ENCODE measurements at regions not wholly inside any gene's neighbourhood (a gene's known extent, or its start where the extent isn't known, plus 50 kb on each side); places are given as distances from the start of the nearest gene placed in this dataset.

DNA sequence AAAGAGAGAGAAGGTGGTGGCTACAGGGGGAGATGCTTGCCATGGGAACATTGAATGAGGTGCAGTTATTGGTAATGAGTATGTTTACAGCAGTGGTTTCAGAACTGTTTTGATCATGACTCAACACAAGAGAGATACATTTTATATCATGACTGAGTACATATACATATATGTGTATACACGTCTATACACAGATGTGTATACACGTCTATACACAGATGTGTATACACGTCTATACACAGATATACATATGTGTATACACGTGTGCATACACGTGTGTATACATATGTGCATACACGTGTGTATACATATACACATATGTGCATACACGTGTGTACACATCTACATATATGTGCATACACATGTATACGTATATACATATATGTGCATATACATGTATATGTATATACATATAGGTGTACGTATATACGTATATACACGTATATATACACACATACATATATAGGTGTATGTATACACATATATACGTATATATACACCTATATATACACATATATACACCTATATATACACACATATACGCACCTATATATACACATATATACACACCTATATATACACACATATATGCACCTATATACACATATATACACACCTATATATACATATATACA is 518.5 kb downstream of the TSN start:
- TF ChIP-seq, protein P1, sequence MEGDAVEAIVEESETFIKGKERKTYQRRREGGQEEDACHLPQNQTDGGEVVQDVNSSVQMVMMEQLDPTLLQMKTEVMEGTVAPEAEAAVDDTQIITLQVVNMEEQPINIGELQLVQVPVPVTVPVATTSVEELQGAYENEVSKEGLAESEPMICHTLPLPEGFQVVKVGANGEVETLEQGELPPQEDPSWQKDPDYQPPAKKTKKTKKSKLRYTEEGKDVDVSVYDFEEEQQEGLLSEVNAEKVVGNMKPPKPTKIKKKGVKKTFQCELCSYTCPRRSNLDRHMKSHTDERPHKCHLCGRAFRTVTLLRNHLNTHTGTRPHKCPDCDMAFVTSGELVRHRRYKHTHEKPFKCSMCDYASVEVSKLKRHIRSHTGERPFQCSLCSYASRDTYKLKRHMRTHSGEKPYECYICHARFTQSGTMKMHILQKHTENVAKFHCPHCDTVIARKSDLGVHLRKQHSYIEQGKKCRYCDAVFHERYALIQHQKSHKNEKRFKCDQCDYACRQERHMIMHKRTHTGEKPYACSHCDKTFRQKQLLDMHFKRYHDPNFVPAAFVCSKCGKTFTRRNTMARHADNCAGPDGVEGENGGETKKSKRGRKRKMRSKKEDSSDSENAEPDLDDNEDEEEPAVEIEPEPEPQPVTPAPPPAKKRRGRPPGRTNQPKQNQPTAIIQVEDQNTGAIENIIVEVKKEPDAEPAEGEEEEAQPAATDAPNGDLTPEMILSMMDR (IDR thresholded peaks at IDR 0.05), result no peak
- H3K27me3 Mint-ChIP-seq (ENCODE audit: unreplicated experiment), result no peaks in the 10 kb centered on the region
- peaks cover 10% of the 10 kb centered on the region for H3K9me3 Mint-ChIP-seq (ENCODE audit: unreplicated experiment)
- no peak for DNase-seq (ENCODE audit: extremely low spot score, unreplicated experiment)
- H3K27ac Mint-ChIP-seq (ENCODE audit: unreplicated experiment), result no peak overlapping the region
- H3K4me3 Mint-ChIP-seq (ENCODE audit: unreplicated experiment), result no peak overlapping the region
- no peaks in the 10 kb centered on the region for H3K36me3 Mint-ChIP-seq (ENCODE audit: unreplicated experiment)
- H3K4me1 Mint-ChIP-seq (ENCODE audit: unreplicated experiment), result no peaks in the 10 kb centered on the region

DNA sequence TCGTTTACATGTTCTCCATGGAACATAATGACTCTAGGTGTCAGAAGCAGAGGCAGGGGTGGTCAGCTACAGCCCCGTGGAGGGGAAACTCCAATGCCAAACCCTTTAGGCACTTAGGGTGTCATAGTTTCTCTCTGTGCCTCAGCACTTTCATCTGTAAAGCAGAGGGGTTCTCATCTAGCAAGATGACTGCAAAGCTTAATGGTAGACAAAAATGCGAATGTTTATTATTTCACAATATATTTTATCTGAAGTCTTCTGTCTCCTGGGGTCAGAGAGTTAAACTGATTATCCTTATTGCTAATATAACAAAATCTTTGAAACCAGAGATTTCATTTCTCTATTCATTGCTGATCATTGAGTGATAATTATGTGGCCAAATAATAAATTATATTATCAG is 522.5 kb downstream of the TSN start:
- DNase-seq (ENCODE audit: extremely low spot score, unreplicated experiment), result no peak
- no peaks in the 10 kb centered on the region for H3K27me3 Mint-ChIP-seq (ENCODE audit: unreplicated experiment)
- peaks cover 18% of the 10 kb centered on the region for H3K9me3 Mint-ChIP-seq (ENCODE audit: unreplicated experiment)
- TF ChIP-seq, protein P1 (IDR thresholded peaks at IDR 0.05), result no peak
- no peaks in the 10 kb centered on the region for H3K4me1 Mint-ChIP-seq (ENCODE audit: unreplicated experiment)
- no peak overlapping the region for H3K27ac Mint-ChIP-seq (ENCODE audit: unreplicated experiment)
- no peaks in the 10 kb centered on the region for H3K36me3 Mint-ChIP-seq (ENCODE audit: unreplicated experiment)
- H3K4me3 Mint-ChIP-seq (ENCODE audit: unreplicated experiment), result no peak overlapping the region

DNA sequence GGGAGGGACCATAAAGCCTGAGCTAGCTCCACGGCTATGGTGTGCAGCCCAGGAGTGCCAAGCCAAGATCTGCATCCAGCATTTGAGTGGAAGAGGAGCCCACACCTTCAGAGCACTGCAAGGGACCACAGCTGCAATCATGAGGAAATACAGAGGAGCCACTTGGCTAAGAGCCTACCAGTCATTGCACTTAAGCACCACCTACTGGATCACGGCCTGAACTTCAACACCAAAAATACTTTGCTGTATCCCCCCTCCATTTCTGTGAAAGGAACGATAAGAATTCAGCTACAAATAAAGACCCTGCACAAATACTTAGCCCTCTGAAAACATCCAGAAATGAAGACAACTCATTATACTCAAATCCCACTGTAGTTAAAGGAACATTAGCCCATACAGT is 545.3 kb downstream of the TSN start:
- DNase-seq (ENCODE audit: extremely low spot score, unreplicated experiment), result no peak
- Mint-ChIP-seq H3K4me3 (ENCODE audit: unreplicated experiment) (no peak overlapping the region), H3K4me1 (ENCODE audit: unreplicated experiment) (no peaks in the 10 kb centered on the region), H3K36me3 (ENCODE audit: unreplicated experiment) (no peaks in the 10 kb centered on the region), H3K27ac (ENCODE audit: unreplicated experiment) (no peak overlapping the region), H3K9me3 (ENCODE audit: unreplicated experiment) (peaks cover 35% of the 10 kb centered on the region), H3K27me3 (ENCODE audit: unreplicated experiment) (no peaks in the 10 kb centered on the region)
- TF ChIP-seq, protein P1 (IDR thresholded peaks at IDR 0.05), result no peak

DNA sequence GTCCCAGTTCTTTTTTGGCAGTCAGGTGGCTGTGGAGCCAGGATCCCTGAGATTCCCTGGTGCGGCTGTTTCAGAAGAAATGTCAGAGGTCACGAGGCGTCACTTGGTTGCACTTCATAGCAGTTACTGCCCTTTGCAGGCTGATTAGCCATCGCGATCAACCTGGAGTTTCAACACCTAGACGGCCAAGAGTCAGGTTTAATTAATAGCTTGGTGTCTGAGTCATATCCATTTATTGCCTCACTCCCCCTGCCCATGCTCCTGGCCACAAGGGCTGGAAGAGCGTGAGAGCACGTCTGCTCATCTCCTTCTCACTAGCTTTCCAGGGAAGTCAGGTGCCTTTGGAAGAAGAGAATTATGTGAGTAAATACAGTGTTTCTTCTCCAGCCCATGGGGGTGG is 552.3 kb downstream of the TSN start:
- Mint-ChIP-seq H3K4me3 (ENCODE audit: unreplicated experiment) (no peak overlapping the region), H3K4me1 (ENCODE audit: unreplicated experiment) (no peaks in the 10 kb centered on the region), H3K27me3 (ENCODE audit: unreplicated experiment) (no peaks in the 10 kb centered on the region), H3K36me3 (ENCODE audit: unreplicated experiment) (no peaks in the 10 kb centered on the region), H3K27ac (ENCODE audit: unreplicated experiment) (no peak overlapping the region), H3K9me3 (ENCODE audit: unreplicated experiment) (peaks cover 34% of the 10 kb centered on the region)
- TF ChIP-seq, protein P1 (IDR thresholded peaks at IDR 0.05), result no peak
- DNase-seq (ENCODE audit: extremely low spot score, unreplicated experiment), result no peak

DNA sequence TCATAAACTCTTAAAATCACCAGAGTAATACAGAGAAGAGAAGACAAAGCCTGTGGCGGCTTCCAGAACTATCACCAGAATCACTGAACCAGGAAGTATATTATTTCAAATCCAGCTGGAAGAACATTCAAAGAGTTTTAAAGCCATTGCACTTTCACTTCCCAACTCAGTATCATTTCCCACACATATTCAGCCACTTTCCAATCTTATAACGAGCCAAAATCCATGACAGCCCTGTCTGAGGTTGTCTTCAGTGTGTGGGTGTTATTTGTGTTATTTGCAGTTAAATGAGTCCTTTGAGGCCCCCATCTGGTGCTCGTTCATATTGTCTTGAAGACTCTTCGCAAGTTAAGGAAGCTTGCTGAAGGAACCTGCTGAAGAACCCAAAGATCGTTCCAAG is 559.9 kb downstream of the TSN start:
- Mint-ChIP-seq H3K27ac (ENCODE audit: unreplicated experiment) (no peak overlapping the region), H3K27me3 (ENCODE audit: unreplicated experiment) (no peaks in the 10 kb centered on the region), H3K4me3 (ENCODE audit: unreplicated experiment) (no peak overlapping the region), H3K36me3 (ENCODE audit: unreplicated experiment) (no peaks in the 10 kb centered on the region), H3K9me3 (ENCODE audit: unreplicated experiment) (peaks cover 17% of the 10 kb centered on the region), H3K4me1 (ENCODE audit: unreplicated experiment) (no peaks in the 10 kb centered on the region)
- TF ChIP-seq, protein P1 (IDR thresholded peaks at IDR 0.05), result no peak
- DNase-seq (ENCODE audit: extremely low spot score, unreplicated experiment), result no peak

Measured in osteocyte (in vitro differentiated cells).